HG03558 (cell line): ENCODE measurements at regions not wholly inside any gene's neighbourhood (a gene's known extent, or its start where the extent isn't known, plus 50 kb on each side); places are given as distances from the start of the nearest gene placed in this dataset.
"Not testable (repeated sequence)": the region's sequence is repeated elsewhere in the genome, so short reads cannot be mapped to it uniquely, and the experiment has no call there.

Experiments
- ATAC-seq: cut with Tn5 transposase; IDR thresholded peaks from one replicate; pipeline ENCODE4 v1.9.1; 2021; ENCODE audit warnings: moderate number of reproducible peaks; ENCODE audit not compliant: unreplicated experiment; ENCODE audit errors: extremely low read depth

DNA sequence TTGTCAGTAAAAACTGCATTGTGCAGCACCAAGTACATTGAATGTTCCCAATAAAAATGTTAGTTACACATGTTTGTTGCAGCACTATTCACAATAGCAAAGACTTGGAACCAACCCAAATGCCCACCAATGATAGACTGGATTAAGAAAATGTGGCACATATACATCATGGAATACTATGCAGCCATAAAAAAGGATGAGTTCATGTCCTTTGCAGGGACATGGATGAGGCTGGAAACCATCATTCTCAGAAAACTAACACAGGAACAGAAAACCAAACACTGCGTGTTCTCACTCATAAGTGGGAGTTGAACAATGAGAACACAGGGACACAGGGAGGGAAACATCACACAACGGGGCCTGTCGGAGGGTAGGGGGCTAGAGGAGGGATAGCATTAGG lies 401.3 kb upstream of the NR5A2 start:
- not testable (repeated sequence) for ATAC-seq

DNA sequence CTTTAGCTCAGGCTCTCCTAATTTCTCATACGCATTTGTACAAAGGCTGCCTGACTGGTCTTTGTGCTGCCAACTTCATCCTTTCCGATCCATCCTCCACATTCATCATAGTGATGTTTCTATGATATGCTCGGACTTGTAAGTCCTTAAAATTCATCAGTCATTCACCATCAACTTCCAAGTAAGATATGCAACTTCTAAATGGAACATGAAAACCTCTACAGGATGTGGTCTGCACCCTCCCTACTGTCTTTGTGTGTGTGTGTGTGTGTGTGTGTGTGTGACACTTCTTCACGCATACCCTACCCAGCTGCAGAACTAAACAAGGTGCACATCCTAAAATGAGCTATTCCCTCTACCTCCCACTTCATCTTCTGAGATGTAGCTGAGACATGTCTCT lies 397.9 kb upstream of the NR5A2 start:
- ATAC-seq: no peak

DNA sequence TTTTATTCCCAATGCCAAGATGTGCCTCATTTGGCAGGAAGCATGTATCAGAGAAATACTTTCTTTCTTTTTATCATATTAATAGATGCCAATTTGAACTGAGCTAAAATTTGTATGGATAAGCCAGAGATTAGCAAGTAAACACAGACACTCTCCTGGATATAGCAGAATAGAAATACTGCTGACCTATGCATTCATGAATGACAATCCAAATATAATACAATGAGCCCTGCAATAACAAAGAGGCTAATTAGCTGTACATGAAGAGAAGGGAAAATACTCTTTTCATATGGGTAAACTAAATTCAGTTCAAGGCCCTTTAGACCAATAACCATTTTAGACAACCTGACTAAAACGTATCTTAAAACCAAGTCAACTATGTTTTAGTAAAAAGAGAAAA lies 388.1 kb upstream of the NR5A2 start:
- no peak for ATAC-seq

DNA sequence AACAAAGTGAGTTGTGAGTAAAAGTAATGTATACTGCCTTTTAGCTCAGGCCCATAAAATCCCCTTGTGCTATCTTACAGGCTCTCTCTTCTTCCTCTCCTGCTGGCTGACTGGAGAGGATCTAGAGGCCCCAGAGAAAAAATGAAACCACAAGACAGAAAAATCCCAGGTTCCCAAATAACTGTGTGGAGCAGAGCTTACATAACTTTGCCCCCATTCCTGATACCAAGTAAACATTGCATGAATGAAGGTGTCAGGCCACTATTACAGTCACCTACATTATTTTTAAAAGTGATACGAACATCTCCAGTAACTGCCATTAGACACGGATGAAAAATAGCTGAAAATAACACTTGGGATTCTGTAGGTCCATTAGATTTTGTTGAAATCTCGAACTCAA lies 386.0 kb upstream of the NR5A2 start:
- ATAC-seq: no peak

DNA sequence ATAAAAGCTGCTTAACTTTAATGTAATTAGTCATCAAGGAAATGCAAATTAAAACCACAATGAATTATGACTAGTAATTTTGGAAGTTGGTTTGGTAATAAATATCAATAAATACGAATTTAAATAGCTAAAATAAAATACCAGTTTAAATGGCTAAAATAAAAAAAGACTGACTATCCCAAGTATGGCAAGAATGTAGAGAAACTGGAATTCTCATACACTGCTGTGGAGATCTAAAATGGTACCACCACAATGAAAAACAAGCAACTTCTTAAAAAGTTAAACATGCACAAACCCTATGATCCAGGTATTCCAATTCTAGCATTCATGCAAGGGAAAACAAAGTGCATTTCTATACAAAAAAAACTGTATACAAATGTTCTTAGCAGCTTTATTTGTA lies 382.6 kb upstream of the NR5A2 start:
- ATAC-seq: no peak

DNA sequence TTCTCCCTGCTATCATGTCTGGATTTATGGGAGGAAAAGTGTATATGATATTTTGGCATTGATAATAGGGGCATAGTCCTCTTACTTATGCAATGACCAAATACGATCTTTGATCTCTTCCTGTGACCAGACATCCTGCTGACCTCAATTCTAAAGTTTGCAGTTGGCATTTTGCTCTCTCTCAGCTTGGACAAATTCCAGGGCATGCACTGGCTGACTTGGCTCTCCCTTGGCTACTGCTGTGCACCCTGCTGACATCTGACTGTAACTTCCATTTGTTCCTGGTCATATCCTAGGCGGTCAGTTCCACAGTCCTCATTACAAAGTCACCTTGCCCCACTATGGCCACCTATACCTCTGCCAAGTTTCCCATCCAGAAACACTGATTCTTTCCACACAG lies 380.7 kb upstream of the NR5A2 start:
- ATAC-seq: no peak

DNA sequence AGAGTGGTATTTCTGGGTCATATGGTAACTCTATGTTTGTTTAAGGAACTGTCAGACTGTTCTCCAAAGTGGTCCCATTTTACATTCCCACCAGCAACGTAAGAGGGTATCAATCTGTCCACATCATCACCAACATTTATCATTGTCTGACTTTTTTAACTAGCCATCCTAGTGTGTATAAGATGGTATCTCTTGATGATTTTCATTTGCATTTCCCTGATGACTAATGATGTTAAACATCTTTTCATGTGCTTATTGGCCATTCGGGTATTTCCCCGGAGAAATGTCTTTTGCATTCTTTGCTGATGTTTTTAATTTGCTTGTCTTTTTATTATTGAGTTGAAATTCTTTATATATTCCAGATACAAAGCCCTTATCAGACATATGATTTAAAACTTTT lies 370.1 kb upstream of the NR5A2 start:
- no peak for ATAC-seq

DNA sequence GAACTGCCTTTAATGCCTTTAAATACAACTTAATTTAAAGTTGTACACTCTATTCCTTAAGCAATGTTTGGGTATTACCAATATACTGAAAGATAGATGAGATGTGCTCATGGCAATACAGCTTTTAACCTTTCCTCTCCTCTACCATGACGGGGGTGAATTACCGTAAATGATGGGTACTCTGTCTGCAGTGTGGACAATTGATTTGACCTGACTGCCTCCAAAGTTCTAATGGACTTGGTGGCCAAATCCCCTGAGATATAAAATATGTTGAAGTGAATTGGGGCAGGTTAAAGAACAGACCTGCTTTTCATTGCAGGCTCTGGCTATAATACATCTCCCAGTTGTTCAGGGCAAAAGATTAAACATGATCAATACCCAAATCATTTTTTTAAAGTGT lies 367.4 kb upstream of the NR5A2 start:
- no peak for ATAC-seq

DNA sequence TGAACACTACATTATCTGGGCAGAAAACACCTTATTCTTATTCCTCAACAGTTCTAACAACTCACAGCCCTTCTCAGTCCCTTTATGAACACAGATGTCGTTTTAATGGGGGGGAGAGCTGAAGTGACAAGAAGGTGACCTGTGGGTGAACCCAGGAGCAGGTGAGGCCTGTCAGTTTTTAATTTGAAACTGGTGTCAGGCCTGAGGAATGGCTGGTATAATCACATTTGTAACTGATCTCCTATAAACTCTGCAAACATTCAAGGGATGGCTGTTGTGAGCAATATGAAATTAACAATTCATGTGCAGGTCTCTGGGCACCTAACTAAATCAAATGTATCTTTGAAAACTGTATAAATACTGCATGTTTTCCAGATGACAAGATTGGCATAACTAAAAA lies 362.1 kb upstream of the NR5A2 start:
- no peak for ATAC-seq

DNA sequence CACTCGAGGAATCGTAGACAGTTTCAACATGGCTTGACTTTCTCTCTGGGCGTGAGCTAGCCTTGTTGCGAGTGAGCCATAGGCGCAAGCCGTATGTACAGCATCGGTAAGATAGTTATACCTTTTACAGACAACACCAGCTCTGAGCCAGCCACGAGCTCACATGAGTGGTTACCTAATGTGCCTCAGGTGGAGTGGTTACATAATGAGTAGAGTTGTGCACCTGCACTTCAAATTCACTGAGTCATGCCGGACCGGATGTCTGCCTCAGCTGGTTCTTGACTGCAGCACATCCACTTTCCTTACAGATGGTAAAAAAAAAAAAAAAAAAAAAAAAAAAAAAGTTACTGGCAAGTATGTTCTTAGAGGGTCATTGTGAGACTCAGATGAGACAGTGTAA lies 360.4 kb upstream of the NR5A2 start:
- ATAC-seq: no peak

DNA sequence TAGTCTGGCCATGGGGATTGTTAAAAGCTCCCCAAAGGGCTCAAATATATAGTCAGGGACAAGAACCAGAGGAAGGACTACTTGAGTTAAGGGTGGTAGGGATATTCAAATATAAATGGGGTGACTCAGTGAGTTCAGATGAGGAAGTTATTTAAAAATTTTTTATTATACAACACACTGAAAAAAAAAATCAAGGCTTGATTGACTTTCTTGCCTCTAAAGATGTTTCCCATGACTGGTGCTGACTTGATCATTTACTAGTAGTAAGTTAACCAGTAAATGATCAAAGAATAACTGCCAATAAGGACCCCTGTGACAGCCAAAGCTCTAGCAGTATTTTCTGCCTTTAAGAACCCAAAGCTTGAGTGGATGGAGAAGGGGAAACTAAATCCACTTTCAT lies 357.6 kb upstream of the NR5A2 start:
- no peak for ATAC-seq

DNA sequence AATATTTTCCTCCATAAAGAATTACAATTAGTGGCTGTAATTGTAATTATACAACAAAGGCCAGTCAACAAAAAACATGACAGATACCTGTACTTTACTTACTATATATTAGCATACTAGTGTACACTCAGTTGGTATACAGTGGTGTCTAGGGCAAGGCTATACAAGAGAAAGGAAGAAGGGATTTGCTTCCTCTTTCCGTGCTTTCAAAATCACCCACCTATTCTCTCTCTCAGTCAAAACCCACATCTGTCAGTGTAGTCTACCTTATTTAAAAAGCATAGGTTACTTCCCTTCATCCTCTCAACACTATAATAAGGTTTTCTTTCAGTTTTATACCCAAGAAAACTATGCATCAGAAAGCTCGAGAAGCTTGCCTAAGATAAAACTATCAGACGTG lies 355.8 kb upstream of the NR5A2 start:
- ATAC-seq: no peak

DNA sequence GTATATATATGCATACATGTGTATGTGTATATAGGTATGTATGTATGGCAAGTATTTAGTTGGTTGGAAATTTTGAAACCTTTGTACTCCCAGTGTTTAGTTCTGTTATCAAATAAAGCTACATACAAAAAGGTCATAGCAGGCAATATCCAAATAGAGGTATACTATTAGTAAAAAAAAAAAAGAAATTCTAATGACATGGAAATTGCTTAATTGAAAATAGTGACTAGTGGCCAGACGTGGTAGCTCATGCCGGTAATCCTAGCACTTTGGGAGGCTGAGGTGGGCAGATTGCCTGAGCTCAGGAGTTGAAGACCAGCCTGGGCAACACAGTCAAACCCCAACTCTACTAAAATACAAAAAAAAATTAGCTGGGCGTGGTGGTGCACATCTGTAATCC lies 351.6 kb upstream of the NR5A2 start:
- ATAC-seq: no peak

DNA sequence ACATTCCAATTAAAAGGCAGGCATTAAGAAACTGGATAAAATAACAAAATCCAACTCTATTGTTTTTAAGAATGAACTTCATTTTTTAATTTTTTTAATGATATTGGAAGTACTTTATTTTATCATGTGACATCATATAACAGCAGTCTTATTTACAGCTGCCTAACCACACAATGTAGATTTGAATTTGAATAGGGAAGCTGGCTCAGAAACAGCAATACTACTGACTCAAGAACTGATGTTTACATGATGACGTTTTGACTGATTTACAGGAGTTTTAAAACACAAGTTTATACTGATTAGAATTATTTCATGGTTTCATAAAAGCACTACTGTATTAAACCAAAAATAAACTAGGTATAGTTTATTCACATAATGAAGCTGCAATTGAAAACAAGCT lies 348.7 kb upstream of the NR5A2 start:
- ATAC-seq: no peak

DNA sequence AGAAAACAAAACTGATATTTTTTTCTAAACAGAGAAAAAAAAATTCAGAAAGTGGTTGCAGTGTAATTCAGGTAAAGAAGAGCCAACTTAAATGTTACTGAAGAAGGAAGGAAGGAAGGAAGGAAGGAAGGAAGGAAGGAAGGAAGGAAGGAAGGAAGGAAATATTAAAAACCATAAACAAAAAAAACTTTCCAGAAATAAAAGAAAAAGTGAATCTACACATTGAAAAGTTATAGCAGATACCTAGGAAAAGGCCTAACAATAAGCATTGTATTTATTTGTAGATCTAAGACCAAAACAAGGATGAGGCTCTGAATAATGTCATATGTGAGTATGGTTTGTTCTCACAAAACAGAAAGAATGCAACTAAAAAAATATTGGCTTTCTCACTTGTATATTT lies 345.4 kb upstream of the NR5A2 start:
- no peak for ATAC-seq

DNA sequence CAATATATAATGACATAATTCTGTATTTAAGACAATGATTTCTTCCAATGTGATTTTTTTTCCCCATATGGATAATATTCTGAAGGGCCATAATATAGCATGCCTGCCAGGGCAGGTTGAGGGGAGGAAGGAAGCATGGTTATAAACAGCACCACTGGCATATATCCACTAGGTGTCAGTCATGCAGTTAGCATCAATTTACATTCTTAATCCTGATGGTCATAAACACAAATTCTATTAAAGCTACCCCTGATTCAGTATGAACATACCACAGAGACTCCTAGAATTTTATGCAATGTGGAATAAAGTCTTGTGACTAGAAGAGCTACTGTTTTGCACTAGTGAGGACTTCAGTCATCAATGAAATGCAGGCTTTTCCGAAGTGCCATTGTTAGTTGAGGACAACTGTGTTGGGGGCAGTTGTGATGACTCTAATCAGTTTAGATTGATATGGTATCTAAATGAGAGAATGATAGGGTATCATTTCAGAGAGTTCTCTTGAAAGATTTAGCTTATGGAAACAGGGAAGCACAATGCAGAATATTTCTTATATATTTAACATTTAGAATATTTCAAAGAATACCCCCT lies 342.7 kb upstream of the NR5A2 start:
- ATAC-seq: peak; percentile 90

DNA sequence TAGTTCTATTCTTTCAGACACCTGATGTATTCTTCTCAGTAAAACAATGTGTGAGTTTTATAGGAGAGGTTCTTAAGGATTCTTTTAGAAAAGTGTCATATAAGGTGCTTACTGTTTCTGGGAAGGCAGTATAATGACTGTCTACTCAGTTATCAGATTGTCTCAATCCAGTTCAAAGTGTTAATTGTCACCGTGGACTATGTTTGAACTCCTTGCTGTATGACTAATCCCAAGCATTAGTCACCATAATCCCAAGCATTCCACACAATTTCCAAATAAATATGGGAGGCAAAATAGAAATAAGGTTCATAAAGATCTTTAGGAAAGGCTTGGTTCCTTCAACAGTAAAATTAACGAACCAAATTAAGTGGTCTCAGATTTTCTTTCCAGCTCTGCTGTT lies 342.1 kb upstream of the NR5A2 start:
- no peak for ATAC-seq

DNA sequence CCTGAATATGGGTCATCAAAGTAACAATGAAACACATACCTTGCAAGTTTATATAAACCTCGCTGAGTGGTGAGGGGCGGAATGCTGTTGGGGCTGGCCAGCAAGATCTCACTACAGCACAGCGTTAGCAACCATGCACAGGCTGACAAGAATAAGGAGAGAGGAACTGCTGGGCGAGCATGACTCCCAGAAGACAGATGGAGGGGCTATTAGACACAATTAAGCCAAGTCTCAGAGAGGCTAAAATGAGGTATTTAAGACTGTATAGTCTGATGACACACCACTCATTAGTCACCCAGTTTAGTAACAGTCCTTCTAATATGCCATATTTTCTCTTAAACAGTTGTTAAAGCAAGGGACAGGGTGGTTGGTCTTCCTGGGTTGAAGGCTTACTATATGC lies 340.2 kb upstream of the NR5A2 start:
- no peak for ATAC-seq

DNA sequence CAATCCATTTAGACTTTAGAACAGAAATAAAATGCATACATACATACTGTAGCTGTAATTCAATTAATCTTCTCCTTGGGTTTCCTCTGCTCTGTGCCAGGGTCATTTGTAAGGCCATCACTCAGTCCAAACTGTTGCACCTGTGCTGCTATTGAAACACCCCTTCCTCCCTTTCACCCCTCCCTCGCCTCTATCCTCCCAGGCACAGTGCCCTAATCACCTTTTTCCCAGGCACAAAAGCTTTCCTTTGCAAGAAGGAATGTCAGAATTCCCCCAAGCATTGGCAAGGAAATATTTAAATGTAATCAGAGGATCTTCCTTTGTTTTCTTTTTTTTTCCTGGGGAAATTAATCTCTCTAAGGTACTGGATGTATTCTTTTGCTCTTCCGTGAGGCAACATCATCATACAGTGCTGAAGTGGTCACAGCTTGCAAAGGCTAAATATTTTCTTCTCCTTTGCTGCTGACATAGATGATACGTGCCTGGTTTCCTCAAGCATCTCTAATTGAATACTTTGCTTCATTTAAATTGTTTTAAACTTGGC lies 339.3 kb upstream of the NR5A2 start:
- no peak for ATAC-seq

DNA sequence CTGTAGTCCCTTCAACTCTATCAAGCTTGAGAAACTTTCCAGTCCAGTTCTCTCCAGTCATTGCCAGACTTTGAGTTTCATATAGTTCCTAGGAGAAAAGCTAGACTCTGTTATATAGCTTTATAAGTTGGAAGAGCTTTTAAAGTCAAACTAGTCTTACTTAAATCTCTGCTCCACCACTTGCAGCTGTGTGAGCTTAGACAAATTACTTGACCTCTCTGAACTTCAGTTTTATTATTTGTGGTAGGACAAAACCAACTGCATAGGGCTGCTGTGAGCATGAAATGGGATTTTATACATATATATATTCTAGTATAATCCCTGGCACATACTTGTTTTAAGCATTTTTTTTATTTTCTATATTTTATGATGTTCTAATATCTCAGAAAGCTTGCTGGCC lies 338.7 kb upstream of the NR5A2 start:
- ATAC-seq: no peak

DNA sequence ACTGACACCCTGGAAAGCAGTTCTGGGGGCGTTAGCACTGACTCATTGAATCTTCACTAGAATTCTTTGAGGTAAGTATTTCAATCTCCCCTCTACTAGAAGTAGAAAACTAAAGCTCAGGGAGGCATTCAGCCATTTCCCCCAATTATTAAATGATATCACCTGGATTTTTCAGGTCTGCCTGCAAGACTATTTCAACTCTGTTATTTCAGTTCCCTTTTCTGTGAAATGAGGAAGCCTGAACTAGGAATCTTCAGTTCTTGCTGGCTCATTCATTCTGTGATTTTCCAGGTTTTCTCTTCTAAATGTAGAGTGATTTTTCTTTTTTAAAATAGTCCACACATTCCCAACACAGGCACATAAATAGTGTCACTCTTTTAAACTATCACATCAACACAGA lies 337.0 kb upstream of the NR5A2 start:
- ATAC-seq: no peak

DNA sequence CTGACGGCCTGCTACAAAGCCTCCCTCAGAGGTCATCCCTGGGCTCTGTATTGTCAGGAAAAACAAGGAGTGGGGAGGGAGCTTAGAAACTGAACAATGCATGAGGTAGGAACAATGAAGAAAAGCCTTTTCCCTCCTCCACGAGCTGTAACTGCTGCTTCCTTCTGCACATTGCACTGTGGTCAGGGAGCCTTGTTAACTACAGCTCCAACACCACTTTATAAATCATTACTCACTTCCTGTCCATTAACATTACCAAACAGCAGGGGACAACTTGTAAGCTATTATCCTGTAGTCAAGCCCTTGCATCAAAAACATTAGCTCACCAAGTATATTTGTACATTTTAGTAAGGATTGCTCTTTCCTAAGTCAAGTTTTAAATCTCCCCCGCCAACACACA lies 336.0 kb upstream of the NR5A2 start:
- ATAC-seq: no peak

DNA sequence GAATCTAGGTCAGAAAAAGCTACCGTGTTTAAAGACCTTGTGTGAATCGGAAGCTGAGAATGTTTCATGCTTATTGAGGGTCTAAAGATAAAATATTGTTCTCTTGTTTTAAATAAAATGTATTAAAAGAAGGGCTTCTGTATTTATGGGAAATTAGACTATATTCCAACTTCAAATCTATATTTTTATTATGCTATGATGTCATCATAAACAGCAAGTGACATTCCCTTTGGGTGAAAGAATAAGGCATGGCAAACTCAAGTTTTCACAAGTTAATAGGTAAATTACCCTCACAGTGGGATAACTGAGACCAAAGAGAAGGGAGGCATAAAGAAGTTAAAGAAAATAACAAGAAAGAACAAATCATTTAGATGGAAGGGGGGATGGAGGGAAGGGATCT lies 333.8 kb upstream of the NR5A2 start:
- no peak for ATAC-seq
